ENCODE measurements at regions not wholly inside any gene's neighbourhood (a gene's known extent, or its start where the extent isn't known, plus 50 kb on each side); places are given as distances from the start of the nearest gene placed in this dataset.
"Not testable (repeated sequence)": the region's sequence is repeated elsewhere in the genome, so short reads cannot be mapped to it uniquely, and the experiment has no call there.

GRCh38 chr11:115630214-115630613, 126.0 kb upstream of the CADM1 start:
- no peak for DNase-seq (ENCODE audit: low read depth)

GRCh38 chr11:115629456-115630015, 125.3 kb upstream of the CADM1 start:
- no peak for DNase-seq (ENCODE audit: low read depth)

GRCh38 chr11:115627666-115628460, 123.6 kb upstream of the CADM1 start:
- no peak for DNase-seq (ENCODE audit: low read depth)

- DNase-seq (ENCODE audit: low read depth), result no peak
Observed at GRCh38 chr11:115627071-115627470, 122.9 kb upstream of the CADM1 start.

GRCh38 chr11:115626414-115626813, 122.2 kb upstream of the CADM1 start:
- DNase-seq (ENCODE audit: low read depth), result no peak

GRCh38 chr11:115625502-115625901, 121.3 kb upstream of the CADM1 start:
- DNase-seq (ENCODE audit: low read depth), result no peak

GRCh38 chr11:115624065-115624464, 119.8 kb upstream of the CADM1 start:
- DNase-seq (ENCODE audit: low read depth), result no peak

- DNase-seq (ENCODE audit: low read depth), result no peak
Observed at GRCh38 chr11:115623021-115623451, 118.8 kb upstream of the CADM1 start.

- DNase-seq (ENCODE audit: low read depth), result no peak
Observed at GRCh38 chr11:115618428-115618827, 114.2 kb upstream of the CADM1 start.

- DNase-seq (ENCODE audit: low read depth), result no peak
Observed at GRCh38 chr11:115617767-115618166, 113.6 kb upstream of the CADM1 start.

GRCh38 chr11:115616971-115617370, 112.8 kb upstream of the CADM1 start:
- no peak for DNase-seq (ENCODE audit: low read depth)

- no peak for DNase-seq (ENCODE audit: low read depth)
Observed at GRCh38 chr11:115613986-115614632, 109.9 kb upstream of the CADM1 start.

GRCh38 chr11:115613004-115613403, 108.8 kb upstream of the CADM1 start:
- no peak for DNase-seq (ENCODE audit: low read depth)

GRCh38 chr11:115612046-115612730, 108.0 kb upstream of the CADM1 start:
- DNase-seq (ENCODE audit: low read depth), result no peak

GRCh38 chr11:115611343-115611742, 107.1 kb upstream of the CADM1 start:
- no peak for DNase-seq (ENCODE audit: low read depth)

- DNase-seq (ENCODE audit: low read depth), result no peak
Observed at GRCh38 chr11:115610908-115611307, 106.7 kb upstream of the CADM1 start.

GRCh38 chr11:115610234-115610633, 106.0 kb upstream of the CADM1 start:
- not testable (repeated sequence) for DNase-seq (ENCODE audit: low read depth)

- DNase-seq (ENCODE audit: low read depth), result no peak
Observed at GRCh38 chr11:115608976-115609375, 104.8 kb upstream of the CADM1 start.

- DNase-seq (ENCODE audit: low read depth), result no peak
Observed at GRCh38 chr11:115607621-115608221, 103.5 kb upstream of the CADM1 start.

- no peak for DNase-seq (ENCODE audit: low read depth)
Observed at GRCh38 chr11:115606498-115607220, 102.4 kb upstream of the CADM1 start.

- no peak for DNase-seq (ENCODE audit: low read depth)
Observed at GRCh38 chr11:115605871-115606497, 101.8 kb upstream of the CADM1 start.
